NAMALWA (cell line): ENCODE measurements at regions not wholly inside any gene's neighbourhood (a gene's known extent, or its start where the extent isn't known, plus 50 kb on each side); places are given as distances from the start of the nearest gene placed in this dataset.

Experiments
- DNase-seq: peaks from one replicate; pipeline ENCODE4 v3.0.0-alpha.2; 2015; ENCODE audit warnings: low spot score

DNA sequence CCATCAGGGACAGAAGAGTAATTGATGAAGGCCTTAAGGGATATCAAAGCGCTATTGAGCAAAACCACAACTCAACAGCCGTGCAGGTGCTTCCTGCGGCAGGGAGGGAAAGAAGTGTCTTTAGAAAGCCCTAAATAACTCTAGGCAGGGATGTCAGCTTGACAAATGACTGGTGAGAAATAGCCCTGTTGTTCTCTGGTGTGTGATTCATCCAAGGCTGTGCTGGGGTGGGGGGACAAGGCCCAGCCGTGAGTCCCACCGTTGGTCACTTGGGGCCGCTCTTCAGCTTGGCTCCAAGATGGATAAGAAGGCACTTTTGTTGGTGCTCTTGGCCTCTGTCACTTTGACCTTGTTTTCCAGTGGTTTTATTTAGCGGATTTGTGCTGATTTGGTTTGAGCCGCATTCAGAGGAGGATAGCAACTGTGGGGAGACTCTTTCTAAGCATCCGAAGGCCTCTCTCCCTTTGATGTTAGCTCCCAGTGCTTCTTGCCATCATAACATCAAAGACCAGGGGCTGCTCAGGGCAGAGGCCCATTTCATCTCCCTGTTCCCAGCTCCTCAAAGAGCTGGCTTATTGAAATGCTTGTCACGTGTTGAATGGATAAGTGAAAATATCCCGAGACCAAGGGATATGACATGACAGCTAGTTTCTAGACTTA is 130.3 kb upstream of the SERP2 start:
- peak; percentile 38 for DNase-seq

- no peak for DNase-seq
These were observed 129.3 kb upstream of the SERP2 start for GRCh38 chr13:44244288-44244687.

- DNase-seq = no peak
These were observed 124.2 kb upstream of the SERP2 start for GRCh38 chr13:44249431-44249836.

DNA sequence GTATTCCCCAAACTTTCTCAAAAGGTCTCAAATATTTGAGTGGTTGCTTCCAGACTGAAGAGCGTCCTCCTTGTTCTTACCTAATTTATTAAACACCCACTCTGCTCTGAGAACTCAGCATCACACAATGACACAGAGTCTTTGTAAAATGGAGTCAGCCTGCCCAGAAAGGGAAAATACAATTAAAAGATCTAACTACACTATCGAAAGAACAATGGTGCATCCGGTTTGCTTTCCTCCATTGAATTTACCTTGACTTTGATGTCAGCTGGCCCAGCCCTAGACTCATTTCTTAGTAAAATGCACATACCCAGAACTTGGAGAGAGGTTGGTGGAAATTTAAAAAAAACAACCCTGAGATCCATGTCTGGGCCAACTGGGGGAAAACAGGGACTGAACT is 120.7 kb upstream of the SERP2 start:
- DNase-seq = no peak

GRCh38 chr13:44255771-44256364 is 117.8 kb upstream of the SERP2 start:
- DNase-seq = no peak

GRCh38 chr13:44257796-44258195 is 115.8 kb upstream of the SERP2 start:
- no peak for DNase-seq

DNA sequence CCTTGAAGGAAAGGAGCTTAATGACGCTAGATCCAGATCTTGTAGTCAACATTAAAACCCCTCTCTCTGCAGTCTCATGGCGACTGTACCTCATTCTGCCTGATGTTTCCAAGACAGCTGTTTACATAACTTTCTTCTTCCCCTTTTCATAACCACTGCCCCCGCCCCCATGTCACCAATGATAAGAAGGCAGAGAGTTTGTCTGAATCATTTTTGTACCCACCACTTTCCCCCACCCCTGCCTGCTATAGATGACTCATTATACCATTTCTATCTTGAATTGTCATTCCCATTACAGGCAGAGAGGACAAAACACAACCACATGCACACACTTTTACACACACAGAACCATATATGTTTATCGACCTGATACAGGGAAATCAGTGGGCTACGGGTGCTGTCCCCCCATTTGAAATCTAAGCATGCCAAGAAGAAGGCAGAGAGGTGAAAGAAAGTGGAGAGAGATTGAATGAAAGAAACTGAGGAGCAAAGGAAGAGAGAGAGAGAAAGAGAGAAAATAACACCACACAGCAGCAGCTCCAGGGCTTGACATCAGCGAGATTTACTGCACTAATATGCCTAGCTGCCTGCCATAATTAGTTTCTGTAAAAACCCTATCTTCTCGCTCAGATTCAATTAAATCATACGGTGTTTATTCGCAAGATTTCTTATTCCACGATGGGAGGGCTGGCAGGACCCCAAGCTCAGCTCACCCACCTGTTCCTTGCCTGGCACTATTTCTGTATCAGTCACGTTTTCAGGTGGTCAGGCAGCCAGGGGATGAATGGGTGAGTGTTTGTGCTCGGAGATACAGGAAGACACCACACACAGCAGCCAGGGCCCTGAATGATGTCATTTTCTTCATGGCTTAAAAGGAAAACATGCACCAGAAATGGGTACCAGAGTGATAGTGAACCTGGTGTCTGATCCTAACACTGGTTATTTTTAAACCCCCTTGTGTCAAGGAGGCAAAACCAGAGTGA is 114.3 kb upstream of the SERP2 start:
- DNase-seq = peak; percentile 64

DNA sequence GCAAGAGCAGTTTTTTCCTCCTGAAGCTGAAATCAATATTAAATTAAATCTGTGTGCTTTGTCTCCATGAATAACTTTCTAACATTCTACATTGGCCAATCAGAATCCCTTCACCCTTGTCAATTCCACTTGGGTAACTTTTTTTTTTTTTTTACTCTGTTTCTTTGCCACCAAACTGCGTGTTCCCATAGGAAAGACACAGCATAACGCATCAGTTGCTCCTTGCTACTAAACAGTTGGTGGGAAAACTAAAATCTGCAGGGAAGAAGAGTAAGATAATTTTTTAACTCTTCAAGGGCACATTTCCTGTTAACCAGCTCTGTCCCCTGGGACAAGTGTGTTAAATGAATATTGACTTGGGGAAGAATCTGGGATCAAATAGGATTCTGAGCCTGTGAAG is 113.3 kb upstream of the SERP2 start:
- no peak for DNase-seq

DNA sequence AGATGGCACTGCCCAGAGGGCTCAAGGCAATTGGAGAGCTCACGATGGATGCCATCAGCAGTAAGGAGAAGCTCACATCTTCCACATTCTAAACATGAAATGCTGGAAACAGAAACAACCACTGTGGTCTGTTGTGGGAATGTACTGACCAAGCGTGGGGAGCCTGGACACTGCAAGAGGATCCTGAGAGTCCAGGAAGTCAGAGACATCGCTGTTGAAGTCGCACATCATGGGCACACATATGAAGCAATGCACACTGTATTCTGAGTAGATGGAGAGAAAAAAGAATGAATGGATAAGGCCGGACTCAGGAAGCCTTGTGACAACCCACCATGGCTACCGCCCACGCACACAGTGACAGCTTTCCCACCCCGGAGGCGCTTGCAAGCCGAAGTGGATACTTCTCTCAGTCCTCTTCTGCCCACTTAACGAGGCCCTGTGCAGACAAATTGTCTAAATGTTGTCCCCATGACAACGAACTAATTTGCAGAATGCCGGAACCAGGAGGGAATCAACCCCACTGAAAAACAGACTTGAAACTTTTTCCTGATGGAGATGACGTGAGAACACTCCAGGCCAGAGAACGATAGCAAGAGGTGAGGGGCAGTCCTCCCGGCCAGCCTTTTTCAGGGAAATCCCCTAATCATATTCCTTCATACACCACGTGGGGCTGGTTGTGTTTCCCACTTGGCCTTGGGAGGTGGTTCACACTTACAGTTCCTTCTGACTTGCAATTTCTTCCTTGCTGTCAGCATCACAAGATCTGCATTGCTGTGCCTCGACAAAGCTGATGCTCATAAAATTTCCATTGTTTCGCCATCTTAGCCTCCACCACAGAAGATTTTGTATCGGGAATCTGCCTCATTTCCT is 109.6 kb upstream of the SERP2 start:
- no peak for DNase-seq

DNA sequence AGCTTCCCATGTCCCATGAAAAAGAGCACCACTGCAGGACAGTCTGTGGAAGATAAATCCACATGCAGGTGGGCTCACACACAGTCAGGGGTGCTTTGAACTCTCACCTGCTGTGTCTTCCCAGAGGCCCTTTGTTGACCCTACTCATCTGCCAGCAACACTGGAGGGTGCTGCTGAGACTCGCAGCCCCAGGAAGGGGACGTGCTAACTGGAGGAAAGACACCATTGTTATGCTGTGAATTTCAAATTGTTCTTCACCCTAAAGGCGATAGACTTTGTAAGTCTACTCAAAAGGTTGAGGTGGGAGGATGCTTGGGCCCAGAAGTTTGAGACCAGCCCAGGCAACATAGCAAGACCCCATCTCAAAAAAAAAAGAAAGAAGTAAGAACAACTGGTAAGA is 107.3 kb upstream of the SERP2 start:
- DNase-seq = no peak

GRCh38 chr13:44266772-44267171 is 106.9 kb upstream of the SERP2 start:
- DNase-seq = no peak

- no peak for DNase-seq
These were observed 106.4 kb upstream of the SERP2 start for GRCh38 chr13:44267203-44267602.

DNA sequence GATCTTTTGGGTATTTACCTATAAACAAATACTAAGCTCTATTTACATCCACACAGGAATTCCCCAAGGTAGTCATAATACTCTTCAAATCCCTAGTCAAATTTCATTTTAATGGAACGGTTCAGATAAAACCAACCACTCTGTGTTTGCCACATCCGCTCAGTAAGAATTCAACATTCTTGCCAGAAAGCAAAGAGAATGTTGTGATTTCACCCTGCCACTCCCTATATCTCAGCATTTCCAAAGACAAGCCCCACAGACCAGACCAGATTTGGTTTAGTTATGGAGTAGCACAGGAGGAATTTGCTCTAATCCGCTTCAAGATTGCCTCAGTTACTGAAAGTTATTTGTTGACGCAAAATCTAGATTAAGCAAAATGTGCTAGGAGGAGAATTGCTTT is 105.6 kb upstream of the SERP2 start:
- DNase-seq = no peak

- no peak for DNase-seq
These were observed 104.6 kb upstream of the SERP2 start for GRCh38 chr13:44268980-44269379.

- no peak for DNase-seq
These were observed 103.5 kb upstream of the SERP2 start for GRCh38 chr13:44270150-44270549.

- no peak for DNase-seq
These were observed 102.6 kb upstream of the SERP2 start for GRCh38 chr13:44271031-44271455.

- no peak for DNase-seq
These were observed 102.2 kb upstream of the SERP2 start for GRCh38 chr13:44271473-44271872.

GRCh38 chr13:44271915-44272341 is 101.7 kb upstream of the SERP2 start:
- DNase-seq = no peak

DNA sequence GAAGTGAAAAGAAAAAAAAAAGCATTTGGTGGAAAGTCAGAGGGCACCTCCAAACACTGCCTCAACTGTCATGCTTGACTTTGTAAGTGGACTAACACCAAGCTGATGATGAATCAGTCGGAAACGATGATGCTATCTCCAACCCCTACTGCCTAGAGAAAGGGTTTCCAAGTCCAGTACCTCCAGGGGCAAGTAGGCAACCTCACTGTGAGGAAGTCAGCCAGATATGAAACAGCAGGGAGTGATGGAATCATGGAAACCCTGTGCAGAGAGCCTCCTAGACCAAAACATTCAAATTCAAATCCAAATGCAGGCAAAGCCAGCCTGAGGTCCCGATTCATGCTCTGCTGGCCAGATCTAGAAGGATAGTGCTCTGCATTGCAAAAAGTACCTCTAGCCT is 100.9 kb upstream of the SERP2 start:
- no peak for DNase-seq

- DNase-seq = no peak
These were observed 100.4 kb upstream of the SERP2 start for GRCh38 chr13:44273216-44273615.

DNA sequence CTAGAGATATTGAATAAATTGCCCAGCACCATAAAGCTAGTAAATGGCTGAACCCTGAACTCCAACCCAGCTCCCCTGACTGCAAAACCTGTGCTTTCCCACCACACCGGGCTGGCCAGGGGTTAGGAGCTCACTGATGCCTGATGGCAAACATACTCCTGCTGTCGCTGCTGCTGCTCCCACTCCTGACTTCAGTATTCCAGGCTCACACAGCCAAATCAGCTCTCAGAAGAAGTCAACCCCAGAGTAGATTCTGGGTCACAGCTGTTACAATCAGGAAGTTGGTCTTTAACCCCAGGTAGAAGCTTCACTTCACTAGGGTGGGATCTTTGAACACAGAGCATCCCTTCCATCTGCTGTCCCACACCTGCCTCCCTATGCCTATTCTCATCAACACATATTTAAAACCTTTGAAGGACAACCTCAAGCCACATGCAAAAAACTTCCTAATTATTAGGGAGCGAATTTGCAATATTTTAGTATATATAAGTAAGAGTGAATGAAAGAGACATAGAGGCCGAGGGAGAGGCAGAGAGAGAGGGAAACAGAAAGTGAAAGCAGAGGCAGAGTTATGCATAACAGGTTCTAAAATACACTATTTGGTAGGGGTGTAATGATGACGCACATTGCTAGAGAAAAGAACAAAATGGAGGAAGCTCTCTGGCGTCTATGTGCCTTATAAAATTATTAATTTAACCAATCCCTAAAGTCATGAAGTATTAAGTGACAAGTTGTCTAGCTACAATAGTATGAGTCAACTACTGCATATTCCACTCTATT is 99.4 kb upstream of the SERP2 start:
- peak; percentile 85 for DNase-seq
